ENCODE measurements at regions not wholly inside any gene's neighbourhood (a gene's known extent, or its start where the extent isn't known, plus 50 kb on each side); places are given as distances from the start of the nearest gene placed in this dataset.
A peak's percentile ranks its signal among the peaks of the same experiment; 100 is the strongest.

- no peak overlapping the region for H3K4me3 ChIP-seq (ENCODE audit: low read depth, low read length)
- DNase-seq (ENCODE audit: low read depth): no peak
- no peak for TF ChIP-seq CTCF (IDR thresholded peaks at IDR 0.05; ENCODE audit: insufficient read depth, low read length)
Measured at GRCh38 chr6:103937389-103937788, 922.3 kb downstream of the HACE1 start.

GRCh38 chr6:103925317-103925716 is 934.4 kb downstream of the HACE1 start:
- no peak overlapping the region for H3K4me3 ChIP-seq (ENCODE audit: low read depth, low read length)
- TF ChIP-seq CTCF (IDR thresholded peaks at IDR 0.05; ENCODE audit: insufficient read depth, low read length): no peak
- no peak for DNase-seq (ENCODE audit: low read depth)

- TF ChIP-seq CTCF (IDR thresholded peaks at IDR 0.05; ENCODE audit: insufficient read depth, low read length): no peak
- DNase-seq (ENCODE audit: low read depth): no peak
- no peak overlapping the region for H3K4me3 ChIP-seq (ENCODE audit: low read depth, low read length)
Measured at GRCh38 chr6:103910018-103910417, 949.7 kb downstream of the HACE1 start.

GRCh38 chr6:103908898-103909297 is 950.8 kb downstream of the HACE1 start:
- TF ChIP-seq CTCF (IDR thresholded peaks at IDR 0.05; ENCODE audit: insufficient read depth, low read length): no peak
- H3K4me3 ChIP-seq (ENCODE audit: low read depth, low read length): no peak overlapping the region
- no peak for DNase-seq (ENCODE audit: low read depth)

- H3K4me3 ChIP-seq (ENCODE audit: low read depth, low read length): no peak overlapping the region
- TF ChIP-seq CTCF (IDR thresholded peaks at IDR 0.05; ENCODE audit: insufficient read depth, low read length): no peak
- no peak for DNase-seq (ENCODE audit: low read depth)
Measured at GRCh38 chr6:103895136-103895535, 964.6 kb downstream of the HACE1 start.

GRCh38 chr6:103893141-103893581 is 966.6 kb downstream of the HACE1 start:
- TF ChIP-seq CTCF (IDR thresholded peaks at IDR 0.05; ENCODE audit: insufficient read depth, low read length): no peak
- peak; percentile 19 for DNase-seq (ENCODE audit: low read depth)
- no peak overlapping the region for H3K4me3 ChIP-seq (ENCODE audit: low read depth, low read length)

- no peak overlapping the region for H3K4me3 ChIP-seq (ENCODE audit: low read depth, low read length)
- DNase-seq (ENCODE audit: low read depth): no peak
- TF ChIP-seq CTCF (IDR thresholded peaks at IDR 0.05; ENCODE audit: insufficient read depth, low read length): no peak
Measured at GRCh38 chr6:103886951-103887350, 972.8 kb downstream of the HACE1 start.
